IPS-20b (cell line): ENCODE measurements at regions not wholly inside any gene's neighbourhood (a gene's known extent, or its start where the extent isn't known, plus 50 kb on each side); places are given as distances from the start of the nearest gene placed in this dataset.

ENCODE experiments used
- H3K27ac ChIP-seq: one replicate; pipeline ENCODE4 v1.5.1; 2013; ENCODE audit warnings: low read length
- H3K27me3 ChIP-seq: 2 replicates; pipeline ENCODE4 v1.6.1; 2013; ENCODE audit warnings: mild to moderate bottlenecking, low read length, inconsistent platforms; ENCODE audit not compliant: insufficient read depth
- H3K36me3 ChIP-seq: 2 replicates; pipeline ENCODE4 v1.6.1; 2013; ENCODE audit warnings: low read depth, mild to moderate bottlenecking, inconsistent platforms, low read length, moderate library complexity; ENCODE audit not compliant: insufficient read depth
- H3K4me1 ChIP-seq: 2 replicates; pipeline ENCODE4 v1.6.1; 2013; ENCODE audit warnings: mild to moderate bottlenecking, control low read depth, inconsistent platforms, low read length, moderate library complexity; ENCODE audit not compliant: insufficient read depth
- H3K4me3 ChIP-seq: 2 replicates; pipeline ENCODE4 v1.5.1; 2013; ENCODE audit warnings: mild to moderate bottlenecking, low read length, inconsistent platforms
- H3K9ac ChIP-seq: 2 replicates; pipeline ENCODE4 v1.6.1; 2013; ENCODE audit warnings: low read depth, mild to moderate bottlenecking, inconsistent platforms, low read length, moderate library complexity
- H3K9me3 ChIP-seq: 2 replicates; pipeline ENCODE4 v1.6.1; 2013; ENCODE audit warnings: mild to moderate bottlenecking, low read depth, low read length, inconsistent platforms; ENCODE audit not compliant: insufficient read depth

DNA sequence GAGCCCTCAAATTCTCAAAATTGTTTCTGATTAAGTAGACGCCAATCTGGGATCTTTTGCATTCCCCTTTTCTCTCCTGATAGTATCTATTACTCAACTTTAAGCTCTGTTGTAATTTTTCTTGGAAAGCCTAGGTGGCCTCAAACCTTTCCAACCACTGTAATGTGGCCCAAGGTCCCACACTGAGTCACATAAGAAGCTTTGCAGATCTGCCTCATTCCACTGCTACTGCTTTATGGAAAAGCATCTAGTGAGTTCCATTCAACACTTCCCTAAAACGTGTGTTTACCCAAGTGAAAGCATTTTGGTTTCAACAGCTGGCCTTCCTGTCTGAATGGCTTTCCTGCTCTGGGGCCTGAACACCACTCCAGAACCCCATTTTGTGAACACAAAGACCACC, 493.6 kb upstream of the SPHKAP start:
- Histone ChIP-seq H3K9me3 (no peaks in the 10 kb centered on the region), H3K9ac (no peak overlapping the region), H3K4me1 (no peaks in the 10 kb centered on the region), H3K4me3 (no peak overlapping the region), H3K27ac (no peak overlapping the region), H3K27me3 (no peaks in the 10 kb centered on the region), H3K36me3 (no peaks in the 10 kb centered on the region)

GRCh38 chr2:228673876-228674554, 492.5 kb upstream of the SPHKAP start:
- H3K9ac ChIP-seq: no peak overlapping the region
- H3K4me1 ChIP-seq: no peaks in the 10 kb centered on the region
- no peak overlapping the region for H3K27ac ChIP-seq
- no peaks in the 10 kb centered on the region for H3K27me3 ChIP-seq
- no peak overlapping the region for H3K4me3 ChIP-seq
- no peaks in the 10 kb centered on the region for H3K9me3 ChIP-seq
- no peaks in the 10 kb centered on the region for H3K36me3 ChIP-seq

DNA sequence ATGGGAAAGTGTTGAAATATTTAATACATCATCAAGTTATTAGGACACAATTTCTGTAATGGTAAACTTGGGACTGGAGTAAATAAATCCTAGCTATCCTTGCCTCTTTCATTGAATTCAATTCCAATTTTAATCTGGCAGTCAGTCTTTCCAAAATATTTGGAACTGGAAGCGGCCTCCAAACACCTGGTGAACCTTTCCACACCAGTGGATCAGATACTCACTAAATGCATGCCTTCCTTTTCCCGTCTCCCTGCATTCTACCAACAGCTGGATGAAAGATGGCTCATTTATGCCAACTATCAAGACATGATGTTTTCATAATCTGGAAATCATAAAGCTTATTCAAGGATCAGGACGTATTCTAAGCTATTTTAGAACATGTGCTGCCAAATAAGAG, 488.2 kb upstream of the SPHKAP start:
- no peak overlapping the region for H3K4me3 ChIP-seq
- no peaks in the 10 kb centered on the region for H3K36me3 ChIP-seq
- H3K27ac ChIP-seq: no peak overlapping the region
- no peaks in the 10 kb centered on the region for H3K9me3 ChIP-seq
- H3K27me3 ChIP-seq: no peaks in the 10 kb centered on the region
- H3K4me1 ChIP-seq: no peaks in the 10 kb centered on the region
- H3K9ac ChIP-seq: no peak overlapping the region

GRCh38 chr2:228665232-228665631, 483.7 kb upstream of the SPHKAP start:
- no peaks in the 10 kb centered on the region for H3K9me3 ChIP-seq
- H3K27ac ChIP-seq: no peak overlapping the region
- H3K4me1 ChIP-seq: no peaks in the 10 kb centered on the region
- no peak overlapping the region for H3K9ac ChIP-seq
- H3K36me3 ChIP-seq: no peaks in the 10 kb centered on the region
- H3K4me3 ChIP-seq: no peak overlapping the region
- H3K27me3 ChIP-seq: no peaks in the 10 kb centered on the region

DNA sequence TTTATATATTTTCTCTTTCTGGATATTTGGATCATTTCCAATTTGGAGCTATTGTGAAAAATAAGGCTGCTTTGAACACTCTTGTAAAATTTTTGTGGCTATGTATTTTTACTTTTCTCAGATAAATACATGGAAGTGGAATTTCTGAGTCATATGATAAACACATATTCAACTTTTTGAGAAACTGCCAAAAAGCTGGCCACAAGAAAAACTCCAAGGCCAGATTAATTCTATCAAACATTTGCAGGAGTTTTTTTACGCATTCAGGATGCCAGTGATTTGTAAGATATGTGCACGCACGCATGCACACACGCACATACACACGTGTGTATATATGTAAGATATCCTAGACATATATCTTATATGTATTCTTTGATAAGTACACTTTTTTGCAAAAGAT, 477.5 kb upstream of the SPHKAP start:
- Histone ChIP-seq H3K36me3 (no peaks in the 10 kb centered on the region), H3K9me3 (no peaks in the 10 kb centered on the region), H3K27ac (no peak overlapping the region), H3K9ac (no peak overlapping the region), H3K4me1 (no peaks in the 10 kb centered on the region), H3K4me3 (no peak overlapping the region), H3K27me3 (no peaks in the 10 kb centered on the region)

GRCh38 chr2:228657807-228658402, 476.4 kb upstream of the SPHKAP start:
- Histone ChIP-seq H3K27ac (no peak overlapping the region), H3K27me3 (no peaks in the 10 kb centered on the region), H3K9ac (no peak overlapping the region), H3K4me3 (no peak overlapping the region), H3K36me3 (no peaks in the 10 kb centered on the region), H3K9me3 (no peaks in the 10 kb centered on the region), H3K4me1 (no peaks in the 10 kb centered on the region)

GRCh38 chr2:228655331-228655730, 473.8 kb upstream of the SPHKAP start:
- Histone ChIP-seq H3K9me3 (no peaks in the 10 kb centered on the region), H3K9ac (no peak overlapping the region), H3K27ac (no peak overlapping the region), H3K4me3 (no peak overlapping the region), H3K36me3 (no peaks in the 10 kb centered on the region), H3K4me1 (no peaks in the 10 kb centered on the region), H3K27me3 (no peaks in the 10 kb centered on the region)

DNA sequence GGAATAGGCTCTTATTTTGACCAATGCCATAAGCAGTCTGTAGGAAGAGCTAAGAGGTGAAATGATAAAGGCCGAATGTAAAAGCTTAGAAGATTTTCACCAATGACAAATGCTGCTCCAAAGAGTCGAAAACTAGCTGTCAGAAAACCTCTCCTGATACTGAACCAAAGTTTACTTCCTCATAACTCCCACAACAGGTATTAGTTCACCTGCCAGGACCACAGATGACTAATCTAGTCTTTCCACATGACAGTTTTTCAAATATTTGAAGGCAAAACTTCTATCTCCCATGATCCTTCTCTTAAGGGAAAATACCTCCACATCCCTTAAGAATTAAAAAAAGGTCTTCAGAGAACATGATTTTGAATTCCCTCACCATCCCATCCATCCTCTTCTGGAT, 473.2 kb upstream of the SPHKAP start:
- Histone ChIP-seq H3K36me3 (no peaks in the 10 kb centered on the region), H3K27ac (no peak overlapping the region), H3K4me1 (no peaks in the 10 kb centered on the region), H3K9me3 (no peaks in the 10 kb centered on the region), H3K27me3 (no peaks in the 10 kb centered on the region), H3K9ac (no peak overlapping the region), H3K4me3 (no peak overlapping the region)

GRCh38 chr2:228653884-228654283, 472.4 kb upstream of the SPHKAP start:
- H3K4me3 ChIP-seq: no peak overlapping the region
- no peaks in the 10 kb centered on the region for H3K4me1 ChIP-seq
- H3K27me3 ChIP-seq: no peaks in the 10 kb centered on the region
- H3K27ac ChIP-seq: no peak overlapping the region
- H3K9ac ChIP-seq: no peak overlapping the region
- H3K36me3 ChIP-seq: no peaks in the 10 kb centered on the region
- H3K9me3 ChIP-seq: no peaks in the 10 kb centered on the region

DNA sequence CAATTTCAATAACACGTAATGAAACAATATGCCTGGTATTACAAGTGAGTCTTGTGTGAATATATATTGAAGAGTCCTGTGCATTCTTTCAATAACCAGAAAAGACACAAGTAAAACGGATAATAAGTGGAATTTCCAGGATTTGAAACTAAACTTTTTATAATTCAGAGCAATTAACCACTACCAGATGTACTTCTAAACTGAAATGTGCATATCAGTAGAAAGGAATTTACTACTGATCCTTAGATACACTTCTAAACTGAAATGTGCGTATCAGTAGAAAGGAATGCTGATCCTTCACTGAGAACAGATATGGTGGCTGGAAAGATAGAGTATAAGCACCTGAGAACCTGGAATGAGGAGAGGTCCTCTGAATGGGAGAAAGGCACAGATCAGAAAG, 470.9 kb upstream of the SPHKAP start:
- H3K27me3 ChIP-seq: no peaks in the 10 kb centered on the region
- H3K27ac ChIP-seq: no peak overlapping the region
- H3K4me3 ChIP-seq: no peak overlapping the region
- H3K9me3 ChIP-seq: no peaks in the 10 kb centered on the region
- no peaks in the 10 kb centered on the region for H3K36me3 ChIP-seq
- no peaks in the 10 kb centered on the region for H3K4me1 ChIP-seq
- H3K9ac ChIP-seq: no peak overlapping the region

- no peaks in the 10 kb centered on the region for H3K4me1 ChIP-seq
- H3K4me3 ChIP-seq: no peak overlapping the region
- no peaks in the 10 kb centered on the region for H3K36me3 ChIP-seq
- H3K9ac ChIP-seq: no peak overlapping the region
- no peaks in the 10 kb centered on the region for H3K27me3 ChIP-seq
- no peak overlapping the region for H3K27ac ChIP-seq
- H3K9me3 ChIP-seq: no peaks in the 10 kb centered on the region
Observed at GRCh38 chr2:228649876-228650275, 468.4 kb upstream of the SPHKAP start.

DNA sequence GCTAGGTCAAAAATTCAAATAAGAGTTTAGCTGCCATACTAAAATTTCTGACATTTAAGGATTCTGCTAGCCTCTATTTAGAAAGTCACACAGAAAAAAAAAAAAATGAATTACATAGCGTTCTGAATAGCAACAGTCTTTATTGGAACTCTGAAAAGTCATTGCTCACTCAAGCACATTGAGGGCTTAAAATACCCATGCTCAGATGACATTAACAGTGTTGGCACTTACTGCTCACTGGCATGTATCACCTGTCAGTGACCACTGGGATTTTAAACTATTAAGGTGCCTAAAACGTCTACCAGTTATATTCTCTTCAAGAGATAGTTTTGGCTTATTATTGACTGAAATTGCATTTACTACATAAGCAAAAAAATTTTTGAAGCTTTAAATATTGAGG, 468.0 kb upstream of the SPHKAP start:
- no peak overlapping the region for H3K27ac ChIP-seq
- no peaks in the 10 kb centered on the region for H3K9me3 ChIP-seq
- no peaks in the 10 kb centered on the region for H3K36me3 ChIP-seq
- no peak overlapping the region for H3K9ac ChIP-seq
- no peak overlapping the region for H3K4me3 ChIP-seq
- no peaks in the 10 kb centered on the region for H3K4me1 ChIP-seq
- H3K27me3 ChIP-seq: no peaks in the 10 kb centered on the region
